HG03280 (cell line): ENCODE measurements at regions not wholly inside any gene's neighbourhood (a gene's known extent, or its start where the extent isn't known, plus 50 kb on each side); places are given as distances from the start of the nearest gene placed in this dataset.

ENCODE experiments used
- ATAC-seq: cut with Tn5 transposase; IDR thresholded peaks from one replicate; pipeline ENCODE4 v1.9.1; 2021; ENCODE audit warnings: mild to moderate bottlenecking, moderate library complexity; ENCODE audit not compliant: unreplicated experiment

DNA sequence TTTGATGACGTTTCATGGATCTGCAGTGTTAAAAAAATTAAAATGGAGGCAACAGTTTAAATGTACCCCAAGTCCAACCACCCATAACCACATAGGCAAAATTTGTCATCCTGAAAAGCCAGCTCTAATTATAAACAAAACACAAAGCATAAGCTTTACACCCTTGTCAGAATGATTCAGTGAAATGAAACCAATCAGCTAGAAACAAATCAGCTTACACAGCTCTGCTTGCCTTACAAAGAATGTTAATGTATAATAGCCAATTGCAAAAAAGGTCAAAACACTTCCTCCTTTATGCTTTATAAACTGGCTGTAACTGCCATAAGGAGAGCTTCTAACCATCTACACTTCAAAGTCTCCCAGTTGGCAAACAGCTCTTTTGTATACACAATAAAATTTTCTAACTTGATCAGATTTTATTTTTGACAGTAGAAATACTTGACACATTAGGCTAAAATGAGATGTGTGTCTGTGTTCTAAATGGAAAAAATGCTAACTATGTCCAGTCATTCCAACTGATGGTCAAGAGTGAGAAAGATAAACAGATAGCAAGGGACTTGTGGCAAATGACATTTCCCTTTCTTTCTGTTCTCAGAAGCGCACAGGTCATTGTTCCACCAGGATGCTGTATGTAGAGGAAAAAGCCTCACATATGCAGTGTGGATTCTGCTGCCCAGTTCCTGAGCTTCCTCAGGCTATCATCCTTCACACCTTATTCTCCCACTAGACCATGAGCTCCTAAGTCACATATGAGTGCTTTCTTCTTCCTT, 344.3 kb upstream of the ID4 start:
- no peak for ATAC-seq

DNA sequence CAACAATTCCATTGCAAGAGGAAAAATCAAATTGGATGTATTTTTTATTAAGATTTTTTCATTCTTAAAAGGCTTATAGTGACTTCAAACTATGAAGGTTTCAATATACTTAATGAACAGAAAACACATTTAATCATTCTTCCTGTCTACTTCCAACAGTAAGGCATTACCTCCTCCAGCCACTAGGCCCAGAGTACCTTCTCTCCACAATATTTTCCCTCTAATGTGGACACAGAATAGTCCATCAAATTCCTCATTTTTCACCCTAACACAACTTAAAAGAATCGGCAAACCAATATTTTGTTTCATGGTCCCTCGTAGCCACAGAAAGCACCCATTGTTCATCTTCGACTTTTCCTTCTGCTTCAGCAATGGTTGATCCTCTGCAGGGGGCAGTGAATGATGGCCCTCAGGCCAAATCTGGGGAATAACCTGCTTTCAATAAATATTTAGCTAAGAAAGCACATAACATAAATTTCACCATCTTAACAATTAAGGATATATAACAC, 335.4 kb upstream of the ID4 start:
- ATAC-seq: no peak

GRCh38 chr6:19502301-19502700, 334.9 kb upstream of the ID4 start:
- no peak for ATAC-seq

DNA sequence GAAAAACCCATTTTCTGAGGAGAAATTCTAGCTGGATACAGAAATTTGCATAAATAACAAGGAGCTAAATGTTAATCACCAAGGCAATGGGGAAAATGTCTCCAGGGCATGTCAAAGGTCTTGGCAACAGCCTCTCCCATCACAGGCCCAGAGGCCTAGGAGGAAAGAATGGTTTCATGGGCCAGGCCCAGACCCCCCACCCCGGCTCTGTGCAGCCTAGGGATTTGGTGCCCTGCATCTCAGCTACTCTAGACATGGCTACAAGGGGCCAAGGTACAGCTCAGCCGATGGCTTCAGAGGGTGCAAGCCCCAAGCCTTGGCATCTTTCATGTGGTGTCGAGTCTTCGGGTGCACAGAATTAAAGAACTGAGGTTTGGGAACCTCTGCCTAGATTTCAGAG, 321.2 kb upstream of the ID4 start:
- no peak for ATAC-seq

GRCh38 chr6:19519941-19520340, 317.2 kb upstream of the ID4 start:
- no peak for ATAC-seq

- no peak for ATAC-seq
Measured at GRCh38 chr6:19524366-19525186, 312.6 kb upstream of the ID4 start.

DNA sequence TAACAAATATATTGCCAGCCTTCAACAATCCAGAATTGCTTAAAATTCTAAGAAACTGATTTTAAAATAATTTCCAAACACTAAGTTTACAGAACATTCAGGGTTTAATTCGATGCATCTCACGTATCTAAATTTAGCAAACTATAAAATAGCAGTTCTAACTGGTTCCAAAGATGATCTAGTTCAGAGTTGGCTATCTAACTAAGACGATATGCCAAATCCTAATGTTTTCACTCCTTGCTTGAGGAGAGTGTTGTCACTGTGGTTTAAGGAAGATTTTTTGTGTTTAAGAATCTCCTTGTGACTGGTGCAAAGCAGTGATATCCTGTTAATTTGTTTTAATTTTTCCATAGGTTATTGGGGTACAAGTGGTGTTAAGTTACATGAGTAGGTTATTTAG, 311.5 kb upstream of the ID4 start:
- ATAC-seq: no peak

DNA sequence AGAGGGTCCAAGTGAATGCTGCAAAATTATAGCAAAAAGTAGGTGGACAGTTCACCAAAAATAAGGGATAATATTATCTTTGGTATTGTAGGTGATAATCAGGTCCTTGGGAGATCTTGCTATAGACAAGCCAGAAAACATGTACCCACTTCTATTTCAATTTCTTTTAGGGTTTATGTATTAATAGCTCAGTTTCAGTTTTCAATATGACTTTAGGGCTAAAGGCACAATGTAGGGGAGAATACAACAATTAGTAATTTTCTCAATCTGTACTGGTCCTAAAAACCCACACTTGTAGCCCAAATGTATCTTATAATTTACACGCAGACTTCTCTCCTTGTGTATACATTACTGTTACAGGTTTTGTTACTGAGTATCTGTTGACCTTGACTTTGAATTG, 307.0 kb upstream of the ID4 start:
- no peak for ATAC-seq

DNA sequence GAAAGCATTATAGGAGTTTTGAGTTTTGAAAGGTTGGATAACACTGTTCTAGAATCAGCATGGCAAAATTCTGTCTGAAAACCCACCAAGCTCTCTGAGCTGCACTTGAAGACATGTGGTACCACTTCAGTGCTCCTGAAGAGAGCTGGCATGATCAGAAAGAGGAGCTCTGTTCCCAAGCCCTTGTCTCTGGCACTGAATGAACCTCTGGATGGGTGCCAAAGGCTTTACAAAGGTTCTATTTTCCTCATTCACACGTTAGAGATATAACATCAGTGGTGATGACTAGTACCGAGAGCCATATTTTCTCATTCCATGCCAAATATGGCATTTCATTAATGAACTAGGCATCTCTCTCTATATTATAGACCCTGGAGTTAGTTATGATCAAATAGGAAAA, 301.8 kb upstream of the ID4 start:
- ATAC-seq: no peak

DNA sequence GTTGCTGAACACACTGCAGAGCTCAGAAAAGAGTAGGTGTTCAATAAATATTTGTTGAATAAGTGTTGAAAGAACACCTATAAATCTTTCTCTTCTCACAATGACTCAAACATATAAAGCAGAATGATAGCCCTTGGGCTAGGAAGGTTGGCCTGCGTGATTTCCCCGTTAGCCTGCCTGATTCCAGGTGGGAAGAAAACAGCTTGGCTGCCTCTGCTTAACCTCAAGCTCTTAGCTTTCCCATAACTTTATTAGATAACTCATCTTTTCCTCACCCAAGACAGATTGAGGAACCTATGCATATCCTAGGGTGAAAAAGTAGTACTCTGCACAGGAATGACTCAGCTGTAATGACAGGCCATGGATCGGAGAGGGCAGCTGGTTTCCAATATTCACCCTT, 300.3 kb upstream of the ID4 start:
- ATAC-seq: no peak

DNA sequence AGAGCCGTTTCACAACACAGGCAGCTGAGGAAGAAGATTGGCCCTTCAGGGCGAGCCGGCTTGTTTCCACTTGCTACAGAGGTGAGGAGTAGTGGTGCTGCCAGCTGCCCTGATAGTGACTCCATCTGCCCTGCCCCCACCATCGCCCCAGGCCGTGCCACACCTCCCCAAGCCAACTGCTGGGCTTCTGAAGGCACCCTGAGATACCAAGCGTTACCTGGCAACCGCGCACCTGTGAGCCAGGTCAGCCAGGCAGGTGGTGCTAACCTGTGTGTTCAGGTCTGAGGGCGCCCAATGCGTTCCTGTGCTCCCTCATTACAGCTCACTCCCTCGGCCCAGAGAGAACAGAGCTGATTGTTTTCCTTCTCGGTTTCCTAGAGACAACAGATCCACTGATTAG, 299.1 kb upstream of the ID4 start:
- ATAC-seq: no peak

DNA sequence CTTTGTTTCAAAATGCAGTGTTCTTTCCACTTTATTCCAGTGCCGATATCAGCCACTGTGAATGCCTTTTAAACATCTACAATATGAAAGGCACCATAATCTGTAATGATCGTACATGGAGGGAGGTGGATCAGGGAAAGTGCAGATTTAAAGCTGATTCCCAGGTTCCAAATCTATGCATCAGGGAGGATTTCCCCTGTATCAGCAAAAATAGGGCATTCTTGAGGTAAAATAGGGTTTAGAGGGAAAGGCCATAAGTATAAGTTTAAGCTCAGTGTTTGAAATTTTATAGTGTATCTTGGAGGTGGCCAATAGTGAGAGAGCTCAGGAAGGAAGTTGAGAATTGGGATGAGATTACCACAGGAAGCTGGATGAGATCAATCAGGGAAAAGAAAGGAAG, 289.7 kb upstream of the ID4 start:
- no peak for ATAC-seq

DNA sequence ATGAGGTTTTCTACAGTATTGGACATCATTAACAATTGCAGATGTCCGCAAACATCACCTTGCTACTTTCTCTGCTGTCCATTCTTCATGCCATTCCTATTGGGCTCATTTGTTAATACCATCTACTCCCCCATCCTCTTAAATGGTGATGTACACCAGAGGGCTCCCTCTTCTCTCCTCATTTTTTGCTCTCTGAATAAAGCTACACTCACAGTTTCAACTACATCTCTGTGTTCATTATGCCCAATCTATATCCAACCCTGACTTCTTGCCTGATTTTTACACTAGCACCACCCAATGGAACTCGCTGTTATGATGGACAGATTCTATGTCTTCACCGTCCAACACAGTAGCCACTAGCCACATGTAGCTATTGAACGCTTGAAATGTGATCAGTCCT, 288.1 kb upstream of the ID4 start:
- ATAC-seq: no peak

DNA sequence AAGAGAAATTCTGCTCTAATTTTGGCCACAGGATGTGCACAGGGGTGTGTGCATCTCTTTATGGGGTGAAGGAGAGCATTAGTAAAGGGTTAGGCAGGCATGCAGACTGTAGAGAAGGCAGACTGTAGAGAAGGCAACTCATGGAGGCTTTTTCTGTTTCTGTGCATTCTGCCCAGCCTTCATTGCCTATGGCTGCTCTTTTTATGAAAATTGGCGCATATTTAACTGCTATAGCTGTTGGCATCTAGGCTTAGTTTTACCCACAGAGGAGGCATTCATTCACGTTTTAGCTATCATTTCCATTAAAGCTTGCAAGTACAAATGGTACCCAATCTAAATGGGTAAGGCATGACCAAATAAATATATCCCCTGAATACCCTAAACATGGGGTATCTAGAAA, 286.8 kb upstream of the ID4 start:
- no peak for ATAC-seq

DNA sequence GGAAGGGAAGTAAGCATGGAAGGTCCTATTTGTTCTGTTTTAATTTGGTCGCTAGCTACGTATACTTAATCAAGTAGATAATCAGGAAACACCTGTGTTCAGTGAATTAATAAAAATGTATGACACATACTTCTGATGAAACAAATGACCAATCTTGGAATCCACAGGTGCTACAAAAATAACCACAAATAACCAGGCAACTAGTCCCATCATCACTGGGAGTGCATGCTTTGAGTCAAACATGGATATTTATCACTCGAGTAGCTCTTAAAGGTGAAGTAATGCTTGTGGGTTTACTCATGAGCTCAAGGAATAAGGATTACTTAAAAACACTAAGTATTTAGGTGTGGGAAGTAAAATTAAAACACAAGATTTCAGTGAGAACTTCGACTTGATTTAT, 285.6 kb upstream of the ID4 start:
- no peak for ATAC-seq

DNA sequence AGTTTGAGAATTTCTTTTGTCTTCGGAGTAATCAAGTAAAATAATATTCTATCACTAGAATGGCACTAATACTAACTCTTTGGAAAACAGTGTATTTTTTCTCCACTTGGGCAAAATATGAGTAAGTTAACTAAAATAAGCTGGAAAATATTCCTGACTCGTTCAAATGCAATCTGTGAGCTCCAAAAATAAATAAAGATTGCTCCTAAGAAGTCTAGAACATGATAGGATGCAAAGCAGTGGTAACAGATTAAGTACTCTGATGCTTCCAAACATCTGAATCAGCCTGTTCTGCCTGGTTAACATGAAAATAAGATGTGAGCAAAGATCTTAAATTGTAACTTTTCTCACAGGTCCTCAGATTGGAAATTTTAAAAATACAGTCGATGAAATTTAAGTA, 285.1 kb upstream of the ID4 start:
- ATAC-seq: no peak

GRCh38 chr6:19552588-19552987, 284.6 kb upstream of the ID4 start:
- ATAC-seq: no peak

- ATAC-seq: no peak
Measured at GRCh38 chr6:19554356-19555225, 282.6 kb upstream of the ID4 start.

DNA sequence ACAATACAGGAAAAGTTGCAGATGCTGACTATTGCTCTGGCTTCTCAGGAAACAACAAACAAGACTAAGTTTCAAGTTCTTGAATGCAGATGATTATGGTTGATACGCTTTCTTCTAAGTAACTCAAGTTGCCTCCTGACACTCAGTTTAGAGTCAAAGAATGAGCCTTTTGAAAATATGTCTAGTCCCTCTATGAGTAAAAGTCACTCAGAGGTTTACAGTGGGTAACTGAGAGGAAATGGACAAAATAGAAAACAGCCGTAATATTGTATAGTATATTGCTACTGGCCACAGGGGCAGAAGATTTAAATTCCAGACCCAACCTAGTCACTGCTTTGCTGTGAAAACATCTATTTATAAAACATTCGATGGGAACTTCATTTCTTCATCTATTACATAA, 280.0 kb upstream of the ID4 start:
- ATAC-seq: no peak

DNA sequence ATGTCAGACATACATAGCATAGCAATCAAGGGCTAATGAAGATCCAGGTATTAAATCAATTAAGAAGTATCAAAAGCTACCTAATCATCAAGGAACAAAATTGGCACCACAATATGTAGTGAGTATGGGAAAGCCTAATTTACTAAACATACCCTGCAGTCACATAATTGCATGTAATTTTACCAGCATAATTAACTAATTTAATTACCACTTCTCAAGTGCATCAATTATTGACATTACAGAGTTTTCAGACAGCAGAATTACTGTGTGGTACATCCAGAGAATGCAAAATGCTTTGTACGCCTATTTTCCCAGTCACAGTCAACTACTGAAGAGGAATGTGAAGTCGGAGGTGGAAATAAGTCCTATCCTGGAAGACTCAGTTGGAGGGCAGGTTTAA, 279.0 kb upstream of the ID4 start:
- no peak for ATAC-seq

DNA sequence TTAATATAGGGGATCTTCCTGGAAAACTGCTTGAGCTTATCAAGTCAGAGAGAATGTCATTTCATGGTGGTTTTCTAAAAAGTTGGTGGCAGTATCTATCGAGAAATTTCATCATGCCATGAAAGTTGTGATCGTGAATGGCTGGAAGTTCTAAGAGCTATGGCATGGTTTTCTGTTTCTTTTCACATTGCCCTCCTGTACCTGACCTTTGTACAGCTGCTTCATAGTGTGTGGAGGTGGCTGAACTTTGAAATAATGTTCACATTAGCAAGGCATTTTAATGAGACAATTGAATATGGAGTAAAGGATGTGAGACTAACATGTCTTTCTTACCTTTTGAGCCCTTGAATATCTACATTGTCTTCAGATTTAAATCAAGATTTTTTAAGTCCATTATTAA, 278.2 kb upstream of the ID4 start:
- ATAC-seq: no peak
